Upper lobe of left lung (tissue), 4 donors: ENCODE measurements at regions not wholly inside any gene's neighbourhood (a gene's known extent, or its start where the extent isn't known, plus 50 kb on each side); places are given as distances from the start of the nearest gene placed in this dataset.

ENCODE experiments used
- POLR2A ChIP-seq, 4 donors: fragments of 450-650 bp; IDR thresholded peaks; one replicate each; pipeline ENCODE4 v1.5.1; 2016 to 2017; ENCODE audit warnings: antibody characterized with exemption in 4 of 4, mild to moderate bottlenecking in 2 of 4
- POLR2AphosphoS5 ChIP-seq, 2 donors: sonication (generic); formaldehyde crosslinking; IDR thresholded peaks; one replicate each; pipeline ENCODE4 v1.5.1; 2017; ENCODE audit warnings: antibody characterized with exemption in 2 of 2
- TF ChIP-seq, protein P1 (sequence below), 6 experiments: fragments of 450-650 bp in 4 of 6; fragments of 200-600 bp in 2 of 6; sonication (generic) in 2 of 6; IDR thresholded peaks; one replicate each; pipeline ENCODE4 v1.5.1; 2016 to 2019; ENCODE audit warnings: antibody characterized with exemption in 6 of 6

GRCh38 chr5:113675166-113675565, 161.7 kb downstream of the YTHDC2 start:
- no peak for TF ChIP-seq POLR2A (IDR thresholded peaks at IDR 0.05)
- TF ChIP-seq, protein P1, sequence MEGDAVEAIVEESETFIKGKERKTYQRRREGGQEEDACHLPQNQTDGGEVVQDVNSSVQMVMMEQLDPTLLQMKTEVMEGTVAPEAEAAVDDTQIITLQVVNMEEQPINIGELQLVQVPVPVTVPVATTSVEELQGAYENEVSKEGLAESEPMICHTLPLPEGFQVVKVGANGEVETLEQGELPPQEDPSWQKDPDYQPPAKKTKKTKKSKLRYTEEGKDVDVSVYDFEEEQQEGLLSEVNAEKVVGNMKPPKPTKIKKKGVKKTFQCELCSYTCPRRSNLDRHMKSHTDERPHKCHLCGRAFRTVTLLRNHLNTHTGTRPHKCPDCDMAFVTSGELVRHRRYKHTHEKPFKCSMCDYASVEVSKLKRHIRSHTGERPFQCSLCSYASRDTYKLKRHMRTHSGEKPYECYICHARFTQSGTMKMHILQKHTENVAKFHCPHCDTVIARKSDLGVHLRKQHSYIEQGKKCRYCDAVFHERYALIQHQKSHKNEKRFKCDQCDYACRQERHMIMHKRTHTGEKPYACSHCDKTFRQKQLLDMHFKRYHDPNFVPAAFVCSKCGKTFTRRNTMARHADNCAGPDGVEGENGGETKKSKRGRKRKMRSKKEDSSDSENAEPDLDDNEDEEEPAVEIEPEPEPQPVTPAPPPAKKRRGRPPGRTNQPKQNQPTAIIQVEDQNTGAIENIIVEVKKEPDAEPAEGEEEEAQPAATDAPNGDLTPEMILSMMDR (IDR thresholded peaks at IDR 0.05), result no peak
- TF ChIP-seq POLR2AphosphoS5 (IDR thresholded peaks at IDR 0.05), result no peak
